ENCODE measurements at regions not wholly inside any gene's neighbourhood (a gene's known extent, or its start where the extent isn't known, plus 50 kb on each side); places are given as distances from the start of the nearest gene placed in this dataset.

DNA sequence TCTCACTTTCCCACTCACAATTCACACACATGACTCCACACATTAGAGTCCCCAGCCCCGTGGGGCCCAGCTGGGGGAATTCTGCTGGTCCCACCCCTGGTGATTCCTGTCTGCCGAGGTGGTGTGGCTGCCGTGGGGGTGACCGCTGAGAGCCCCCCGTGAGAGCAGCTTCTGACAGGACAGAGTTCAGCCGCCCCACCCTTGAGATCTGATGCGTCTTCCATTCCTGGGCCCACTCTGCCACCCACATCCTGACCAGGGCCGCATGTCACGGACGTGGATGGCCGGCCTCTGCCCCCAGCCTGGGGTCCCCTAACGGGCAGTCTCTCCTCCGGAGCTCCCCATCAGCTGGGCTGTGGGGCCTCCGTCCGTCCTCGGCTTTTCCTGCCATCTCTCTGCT lies 240.1 kb upstream of the PITRM1 start:
- 91% methylated on average over 16 of the region's 16 CpGs for WGBS (ENCODE audit: insufficient coverage)
- no peak overlapping the region for H3K4me2 ChIP-seq (replicated peaks; ENCODE audit: low read depth, low read length, poor library complexity, severe bottlenecking)
- no peaks in the 10 kb centered on the region for H3K4me1 Mint-ChIP-seq
- DNase-seq (no peak), ATAC-seq (ENCODE audit: low read depth) (no peak)
- no peaks in the 10 kb centered on the region for H3K79me2 ChIP-seq (ENCODE audit: control insufficient read depth, insufficient read depth, low read length)
- H3K27me3 Mint-ChIP-seq, result peaks cover 2% of the 10 kb centered on the region
- no peak overlapping the region for H2AFZ ChIP-seq (ENCODE audit: insufficient read depth, low read depth, low read length, poor library complexity, severe bottlenecking)
- H3K36me3 ChIP-seq (replicated peaks in 1 of 2; ENCODE audit: control extremely low read depth in 1 of 2, control insufficient read depth in 1 of 2, extremely low read depth in 1 of 2, insufficient read depth in 2 of 2, low read length in 1 of 2), result no peaks in the 10 kb centered on the region
- H3K9ac ChIP-seq (ENCODE audit: low read length), result no peak overlapping the region
- H3K27me3 ChIP-seq (replicated peaks in 1 of 4; ENCODE audit: control extremely low read depth in 1 of 4, control insufficient read depth in 3 of 4, insufficient read depth in 4 of 4, low read length in 3 of 4), result peaks cover 0 to 2% (median 0%) of the 10 kb centered on the region in 4 experiments
- H3K27ac Mint-ChIP-seq, result no peak overlapping the region
- no peak overlapping the region for H3K4me3 Mint-ChIP-seq
- H3K9me3 ChIP-seq (ENCODE audit: control extremely low read depth in 1 of 3, control insufficient read depth in 2 of 3, insufficient read depth in 1 of 3, low read length in 2 of 3), result peaks cover 0 to 7% (median 2%) of the 10 kb centered on the region in 3 donors
- H4K20me1 ChIP-seq (ENCODE audit: control insufficient read depth, insufficient read depth, low read length, poor library complexity, severe bottlenecking), result no peaks in the 10 kb centered on the region
- no peak overlapping the region for H3K4me3 ChIP-seq (ENCODE audit: control extremely low read depth in 1 of 5, extremely low read depth in 1 of 5, insufficient read depth in 1 of 5, low read depth in 2 of 5, low read length in 4 of 5)
- intact Hi-C loops (cut with micrococcal nuclease), result no loop called here
- H3K4me1 ChIP-seq (ENCODE audit: control insufficient read depth in 2 of 2, insufficient read depth in 2 of 2, low read length in 2 of 2), result no peaks in the 10 kb centered on the region
- CTCF ChIA-PET, result no interaction called here
- TF ChIP-seq, protein P1, sequence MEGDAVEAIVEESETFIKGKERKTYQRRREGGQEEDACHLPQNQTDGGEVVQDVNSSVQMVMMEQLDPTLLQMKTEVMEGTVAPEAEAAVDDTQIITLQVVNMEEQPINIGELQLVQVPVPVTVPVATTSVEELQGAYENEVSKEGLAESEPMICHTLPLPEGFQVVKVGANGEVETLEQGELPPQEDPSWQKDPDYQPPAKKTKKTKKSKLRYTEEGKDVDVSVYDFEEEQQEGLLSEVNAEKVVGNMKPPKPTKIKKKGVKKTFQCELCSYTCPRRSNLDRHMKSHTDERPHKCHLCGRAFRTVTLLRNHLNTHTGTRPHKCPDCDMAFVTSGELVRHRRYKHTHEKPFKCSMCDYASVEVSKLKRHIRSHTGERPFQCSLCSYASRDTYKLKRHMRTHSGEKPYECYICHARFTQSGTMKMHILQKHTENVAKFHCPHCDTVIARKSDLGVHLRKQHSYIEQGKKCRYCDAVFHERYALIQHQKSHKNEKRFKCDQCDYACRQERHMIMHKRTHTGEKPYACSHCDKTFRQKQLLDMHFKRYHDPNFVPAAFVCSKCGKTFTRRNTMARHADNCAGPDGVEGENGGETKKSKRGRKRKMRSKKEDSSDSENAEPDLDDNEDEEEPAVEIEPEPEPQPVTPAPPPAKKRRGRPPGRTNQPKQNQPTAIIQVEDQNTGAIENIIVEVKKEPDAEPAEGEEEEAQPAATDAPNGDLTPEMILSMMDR (IDR thresholded peaks at IDR 0.05), result no peak
- no peak overlapping the region for H3K27ac ChIP-seq (ENCODE audit: low read length in 2 of 2)
- POLR2A ChIA-PET, result no interaction called here
- H3K9me3 Mint-ChIP-seq (ENCODE audit: insufficient read depth), result no peaks in the 10 kb centered on the region

DNA sequence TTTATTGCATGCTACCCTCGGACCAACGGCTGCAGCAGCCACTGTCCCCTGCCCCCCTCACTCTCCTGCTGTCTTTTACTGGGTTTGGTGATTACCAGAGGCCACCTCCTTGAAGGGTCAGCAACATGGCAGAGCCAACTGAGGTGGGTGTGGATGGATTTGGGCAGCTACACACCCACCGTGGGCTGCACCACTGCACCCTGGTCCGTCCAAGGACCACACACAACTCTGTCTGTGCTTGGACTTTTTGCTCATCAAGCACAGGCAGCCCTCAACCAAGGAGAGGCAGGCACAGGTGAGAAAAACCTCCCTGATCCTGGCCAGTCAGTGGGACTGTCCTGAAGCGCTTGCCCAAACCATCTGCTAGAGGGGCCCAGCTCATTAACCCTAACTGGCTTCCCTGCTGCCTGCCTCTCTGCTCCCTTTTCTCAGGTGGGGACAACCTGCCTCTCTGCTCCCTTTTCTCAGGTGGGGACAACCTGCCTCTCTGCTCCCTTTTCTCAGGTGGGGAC lies 239.5 kb upstream of the PITRM1 start:
- no peaks in the 10 kb centered on the region for H4K20me1 ChIP-seq (ENCODE audit: control insufficient read depth, insufficient read depth, low read length, poor library complexity, severe bottlenecking)
- DNase-seq (no peak), ATAC-seq (ENCODE audit: low read depth) (no peak)
- no peak overlapping the region for H3K27ac ChIP-seq (ENCODE audit: low read length in 2 of 2)
- H3K27me3 Mint-ChIP-seq, result peaks cover 3% of the 10 kb centered on the region
- no peaks in the 10 kb centered on the region for H3K79me2 ChIP-seq (ENCODE audit: control insufficient read depth, insufficient read depth, low read length)
- peaks cover 0 to 7% (median 2%) of the 10 kb centered on the region in 3 donors for H3K9me3 ChIP-seq (ENCODE audit: control extremely low read depth in 1 of 3, control insufficient read depth in 2 of 3, insufficient read depth in 1 of 3, low read length in 2 of 3)
- no peaks in the 10 kb centered on the region for H3K4me1 ChIP-seq (ENCODE audit: control insufficient read depth in 2 of 2, insufficient read depth in 2 of 2, low read length in 2 of 2)
- intact Hi-C loops (cut with micrococcal nuclease), result no loop called here
- no peak overlapping the region for H3K4me3 ChIP-seq (ENCODE audit: control extremely low read depth in 1 of 5, extremely low read depth in 1 of 5, insufficient read depth in 1 of 5, low read depth in 2 of 5, low read length in 4 of 5)
- no peaks in the 10 kb centered on the region for H3K9me3 Mint-ChIP-seq (ENCODE audit: insufficient read depth)
- 89% methylated on average over 4 of the region's 5 CpGs for WGBS (ENCODE audit: insufficient coverage)
- H3K4me1 Mint-ChIP-seq, result no peaks in the 10 kb centered on the region
- peaks cover 0 to 3% (median 0%) of the 10 kb centered on the region in 4 experiments for H3K27me3 ChIP-seq (replicated peaks in 1 of 4; ENCODE audit: control extremely low read depth in 1 of 4, control insufficient read depth in 3 of 4, insufficient read depth in 4 of 4, low read length in 3 of 4)
- TF ChIP-seq EZH2 (IDR thresholded peaks at IDR 0.05; ENCODE audit: borderline replicate concordance, insufficient read depth, low read depth, low read length, poor library complexity, severe bottlenecking), result no peak
- TF ChIP-seq, protein P1 (IDR thresholded peaks at IDR 0.05), result no peak
- CTCF ChIA-PET, result no interaction called here
- H3K4me2 ChIP-seq (replicated peaks; ENCODE audit: low read depth, low read length, poor library complexity, severe bottlenecking), result no peak overlapping the region
- no peak overlapping the region for H3K27ac Mint-ChIP-seq
- H3K36me3 ChIP-seq (replicated peaks in 1 of 2; ENCODE audit: control extremely low read depth in 1 of 2, control insufficient read depth in 1 of 2, extremely low read depth in 1 of 2, insufficient read depth in 2 of 2, low read length in 1 of 2), result no peaks in the 10 kb centered on the region
- no peak overlapping the region for H2AFZ ChIP-seq (ENCODE audit: insufficient read depth, low read depth, low read length, poor library complexity, severe bottlenecking)
- POLR2A ChIA-PET, result no interaction called here
- no peak overlapping the region for H3K9ac ChIP-seq (ENCODE audit: low read length)
- H3K4me3 Mint-ChIP-seq, result no peak overlapping the region

All from B cell (primary cell).